ENCODE measurements at regions not wholly inside any gene's neighbourhood (a gene's known extent, or its start where the extent isn't known, plus 50 kb on each side); places are given as distances from the start of the nearest gene placed in this dataset.

GRCh38 chrX:5054852-5055251 lies 1173.8 kb downstream of the NLGN4X start:
- DNase-seq (ENCODE audit: insufficient read length, low spot score) (no peak), FAIRE-seq (no peak)
- TF ChIP-seq SPI1 (IDR thresholded peaks at IDR 0.05; ENCODE audit: low read depth, low read length) (no peak), PAX5 (IDR thresholded peaks at IDR 0.05; ENCODE audit: insufficient read depth, low read length, severe bottlenecking) (no peak), POLR2AphosphoS5 (IDR thresholded peaks at IDR 0.05; ENCODE audit: low read depth, low read length) (no peak), TAF1 (IDR thresholded peaks at IDR 0.05; ENCODE audit: low read depth, low read length) (no peak), POLR2A (IDR thresholded peaks at IDR 0.05; ENCODE audit: low read depth, low read length) (no peak), POU2F2 (IDR thresholded peaks at IDR 0.05; ENCODE audit: low read depth, low read length) (no peak)

GRCh38 chrX:5051831-5052491 lies 1176.7 kb downstream of the NLGN4X start:
- DNase-seq (ENCODE audit: insufficient read length, low spot score) = no peak
- FAIRE-seq = no peak
- TF ChIP-seq POU2F2 (IDR thresholded peaks at IDR 0.05; ENCODE audit: low read depth, low read length) (no peak), SPI1 (IDR thresholded peaks at IDR 0.05; ENCODE audit: low read depth, low read length) (no peak), TAF1 (IDR thresholded peaks at IDR 0.05; ENCODE audit: low read depth, low read length) (no peak), POLR2A (IDR thresholded peaks at IDR 0.05; ENCODE audit: low read depth, low read length) (no peak), PAX5 (IDR thresholded peaks at IDR 0.05; ENCODE audit: insufficient read depth, low read length, severe bottlenecking) (no peak), POLR2AphosphoS5 (IDR thresholded peaks at IDR 0.05; ENCODE audit: low read depth, low read length) (no peak)

DNA sequence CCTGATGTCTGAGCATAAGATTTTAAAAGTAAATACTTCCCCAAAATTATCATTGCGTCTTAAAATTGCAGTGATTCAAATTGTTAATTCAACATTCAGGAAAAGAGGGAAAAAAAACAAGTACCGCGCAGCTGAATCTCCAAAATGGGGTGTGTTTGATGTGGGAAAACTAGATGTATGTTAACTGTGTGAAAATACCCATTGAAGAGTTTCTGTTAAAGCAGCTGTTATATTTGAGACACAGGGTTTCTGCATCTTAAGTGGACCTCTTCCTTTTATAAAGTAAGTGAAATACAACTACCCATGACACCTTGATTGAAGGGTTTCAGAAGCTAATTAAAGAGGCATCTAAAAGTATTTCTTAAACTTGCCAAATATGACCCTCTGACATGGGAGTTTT lies 1186.1 kb downstream of the NLGN4X start:
- FAIRE-seq = no peak
- TF ChIP-seq TAF1 (IDR thresholded peaks at IDR 0.05; ENCODE audit: low read depth, low read length) = no peak
- no peak for TF ChIP-seq POU2F2 (IDR thresholded peaks at IDR 0.05; ENCODE audit: low read depth, low read length)
- TF ChIP-seq PAX5 (IDR thresholded peaks at IDR 0.05; ENCODE audit: insufficient read depth, low read length, severe bottlenecking) = no peak
- TF ChIP-seq SPI1 (IDR thresholded peaks at IDR 0.05; ENCODE audit: low read depth, low read length) = no peak
- no peak for TF ChIP-seq POLR2A (IDR thresholded peaks at IDR 0.05; ENCODE audit: low read depth, low read length)
- no peak for TF ChIP-seq POLR2AphosphoS5 (IDR thresholded peaks at IDR 0.05; ENCODE audit: low read depth, low read length)

GRCh38 chrX:5031792-5032191 lies 1196.9 kb downstream of the NLGN4X start:
- DNase-seq (ENCODE audit: insufficient read length, low spot score) = no peak
- TF ChIP-seq POU2F2 (IDR thresholded peaks at IDR 0.05; ENCODE audit: low read depth, low read length) = no peak
- no peak for TF ChIP-seq PAX5 (IDR thresholded peaks at IDR 0.05; ENCODE audit: insufficient read depth, low read length, severe bottlenecking)
- TF ChIP-seq TAF1 (IDR thresholded peaks at IDR 0.05; ENCODE audit: low read depth, low read length) = no peak
- TF ChIP-seq POLR2AphosphoS5 (IDR thresholded peaks at IDR 0.05; ENCODE audit: low read depth, low read length) = no peak
- no peak for TF ChIP-seq SPI1 (IDR thresholded peaks at IDR 0.05; ENCODE audit: low read depth, low read length)
- no peak for TF ChIP-seq POLR2A (IDR thresholded peaks at IDR 0.05; ENCODE audit: low read depth, low read length)
- FAIRE-seq = peak; percentile 87

More for the DNA sequence above, 1186.1 kb downstream of the NLGN4X start:
- no peak for DNase-seq (ENCODE audit: insufficient read length, low spot score)

- TF ChIP-seq POLR2AphosphoS5 (IDR thresholded peaks at IDR 0.05; ENCODE audit: low read depth, low read length) (no peak), PAX5 (IDR thresholded peaks at IDR 0.05; ENCODE audit: insufficient read depth, low read length, severe bottlenecking) (no peak)
- DNase-seq (ENCODE audit: insufficient read length, low spot score) (no peak), FAIRE-seq (no peak)
Observed at GRCh38 chrX:5015451-5015850, 1213.2 kb downstream of the NLGN4X start.

- DNase-seq (ENCODE audit: insufficient read length, low spot score) (no peak), FAIRE-seq (no peak)
- TF ChIP-seq PAX5 (IDR thresholded peaks at IDR 0.05; ENCODE audit: insufficient read depth, low read length, severe bottlenecking) (no peak), POLR2A (IDR thresholded peaks at IDR 0.05; ENCODE audit: low read depth, low read length) (no peak), POLR2AphosphoS5 (IDR thresholded peaks at IDR 0.05; ENCODE audit: low read depth, low read length) (no peak), TAF1 (IDR thresholded peaks at IDR 0.05; ENCODE audit: low read depth, low read length) (no peak), SPI1 (IDR thresholded peaks at IDR 0.05; ENCODE audit: low read depth, low read length) (no peak), POU2F2 (IDR thresholded peaks at IDR 0.05; ENCODE audit: low read depth, low read length) (no peak)
Observed at GRCh38 chrX:4994855-4995254, 1233.8 kb downstream of the NLGN4X start.

- TF ChIP-seq POLR2AphosphoS5 (IDR thresholded peaks at IDR 0.05; ENCODE audit: low read depth, low read length) = no peak
- TF ChIP-seq POU2F2 (IDR thresholded peaks at IDR 0.05; ENCODE audit: low read depth, low read length) = no peak
- no peak for TF ChIP-seq POLR2A (IDR thresholded peaks at IDR 0.05; ENCODE audit: low read depth, low read length)
- FAIRE-seq (no peak), DNase-seq (ENCODE audit: insufficient read length, low spot score) (no peak)
Observed at GRCh38 chrX:4978613-4979012, 1250.1 kb downstream of the NLGN4X start.

DNA sequence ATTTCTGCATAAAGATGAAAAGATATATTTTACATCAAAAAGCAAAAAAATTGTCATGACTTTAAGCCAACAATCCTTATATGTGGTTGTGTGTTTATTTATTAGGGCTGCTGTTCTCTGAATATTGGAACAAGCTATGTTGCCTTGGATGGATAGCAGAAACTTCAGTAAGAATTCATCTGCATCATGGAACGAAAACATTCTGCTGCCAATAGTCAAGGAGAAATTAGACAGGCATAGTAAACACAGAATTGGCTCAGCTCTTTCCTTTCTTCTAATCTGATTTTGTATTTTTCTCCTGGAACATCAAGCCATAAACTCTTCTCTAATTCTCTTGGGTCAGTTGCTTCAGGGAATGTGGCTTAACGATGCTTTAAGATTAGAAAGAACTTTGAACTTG lies 1257.0 kb downstream of the NLGN4X start:
- DNase-seq (ENCODE audit: insufficient read length, low spot score) (no peak), FAIRE-seq (no peak)
- no peak for TF ChIP-seq PAX5 (IDR thresholded peaks at IDR 0.05; ENCODE audit: insufficient read depth, low read length, severe bottlenecking)
- no peak for TF ChIP-seq SPI1 (IDR thresholded peaks at IDR 0.05; ENCODE audit: low read depth, low read length)
- TF ChIP-seq TAF1 (IDR thresholded peaks at IDR 0.05; ENCODE audit: low read depth, low read length) = no peak
- no peak for TF ChIP-seq POLR2AphosphoS5 (IDR thresholded peaks at IDR 0.05; ENCODE audit: low read depth, low read length)
- TF ChIP-seq POU2F2 (IDR thresholded peaks at IDR 0.05; ENCODE audit: low read depth, low read length) = no peak
- TF ChIP-seq POLR2A (IDR thresholded peaks at IDR 0.05; ENCODE audit: low read depth, low read length) = no peak

- no peak for TF ChIP-seq POLR2A (IDR thresholded peaks at IDR 0.05; ENCODE audit: low read depth, low read length)
- no peak for TF ChIP-seq POU2F2 (IDR thresholded peaks at IDR 0.05; ENCODE audit: low read depth, low read length)
- TF ChIP-seq TAF1 (IDR thresholded peaks at IDR 0.05; ENCODE audit: low read depth, low read length) = no peak
- DNase-seq (ENCODE audit: insufficient read length, low spot score) (no peak), FAIRE-seq (no peak)
Observed at GRCh38 chrX:4964112-4964511, 1250.7 kb upstream of the PRKX start.

DNA sequence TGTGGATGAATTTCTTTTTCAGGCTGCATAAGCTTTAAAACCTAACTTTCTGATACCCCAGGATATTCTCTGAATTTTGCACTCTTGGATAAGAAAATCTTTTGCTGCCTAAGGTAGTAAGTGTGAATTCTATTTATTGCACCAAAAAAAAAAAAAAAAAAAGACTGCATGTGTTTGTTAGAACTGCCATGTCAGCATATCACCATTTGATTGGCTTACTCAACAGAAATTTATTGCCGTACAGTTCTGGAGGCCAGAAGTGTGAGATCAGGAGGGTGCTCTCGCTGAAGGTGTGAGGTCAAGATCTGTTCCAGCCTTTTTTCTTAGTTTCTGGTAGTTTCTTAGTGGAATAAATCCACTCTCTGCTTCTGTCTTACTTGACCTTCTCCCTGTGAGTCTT lies 1250.0 kb upstream of the PRKX start:
- no peak for TF ChIP-seq SPI1 (IDR thresholded peaks at IDR 0.05; ENCODE audit: low read depth, low read length)
- TF ChIP-seq PAX5 (IDR thresholded peaks at IDR 0.05; ENCODE audit: insufficient read depth, low read length, severe bottlenecking) = no peak
- TF ChIP-seq POU2F2 (IDR thresholded peaks at IDR 0.05; ENCODE audit: low read depth, low read length) = no peak
- no peak for TF ChIP-seq POLR2AphosphoS5 (IDR thresholded peaks at IDR 0.05; ENCODE audit: low read depth, low read length)
- no peak for TF ChIP-seq TAF1 (IDR thresholded peaks at IDR 0.05; ENCODE audit: low read depth, low read length)
- TF ChIP-seq POLR2A (IDR thresholded peaks at IDR 0.05; ENCODE audit: low read depth, low read length) = no peak
- DNase-seq (ENCODE audit: insufficient read length, low spot score) (no peak), FAIRE-seq (no peak)

Measured in GM12891 (cell line).